BLaER1 treated with 17β-estradiol and CSF1 and Interleukin-3, amounts not matched to agents 10 nM and 100 nM (cell line): ENCODE measurements at regions not wholly inside any gene's neighbourhood (a gene's known extent, or its start where the extent isn't known, plus 50 kb on each side); places are given as distances from the start of the nearest gene placed in this dataset.
"Not testable (repeated sequence)": the region's sequence is repeated elsewhere in the genome, so short reads cannot be mapped to it uniquely, and the experiment has no call there.

Experiments
- H3K27ac ChIP-seq, 11 experiments: shearing (Covaris generic); formaldehyde crosslinking; 2 replicates each; pipeline ENCODE4 v1.8.1; 2022
- H3K27me3 ChIP-seq, 11 experiments: shearing (Covaris generic); formaldehyde crosslinking; 2 replicates each; pipeline ENCODE4 v1.8.1; 2022
- H3K36me3 ChIP-seq, 11 experiments: shearing (Covaris generic); formaldehyde crosslinking; 2 replicates each; pipeline ENCODE4 v1.8.1; 2022
- H3K4me1 ChIP-seq, 10 experiments: shearing (Covaris generic); formaldehyde crosslinking; 2 replicates each; pipeline ENCODE4 v1.8.1; 2022
- H3K4me2 ChIP-seq, 11 experiments: shearing (Covaris generic); formaldehyde crosslinking; 2 replicates each; pipeline ENCODE4 v1.8.1; 2022
- H3K4me3 ChIP-seq, 10 experiments: shearing (Covaris generic); formaldehyde crosslinking; 2 replicates each; pipeline ENCODE4 v1.8.1; 2022
- H3K9ac ChIP-seq, 11 experiments: shearing (Covaris generic); formaldehyde crosslinking; 2 replicates each; pipeline ENCODE4 v1.8.1; 2022
- H3K9me3 ChIP-seq, 11 experiments: shearing (Covaris generic); formaldehyde crosslinking; replicated peaks in 1 of 11; 2 replicates each; pipeline ENCODE4 v1.8.1; 2022
- H4K20me1 ChIP-seq, 11 experiments: shearing (Covaris generic); formaldehyde crosslinking; 2 replicates each; pipeline ENCODE4 v1.8.1; 2022
- Cebpa-rat ChIP-seq, 11 experiments: shearing (Covaris generic); IDR thresholded peaks; 2 replicates each; pipeline ENCODE4 v1.8.1; 2022

DNA sequence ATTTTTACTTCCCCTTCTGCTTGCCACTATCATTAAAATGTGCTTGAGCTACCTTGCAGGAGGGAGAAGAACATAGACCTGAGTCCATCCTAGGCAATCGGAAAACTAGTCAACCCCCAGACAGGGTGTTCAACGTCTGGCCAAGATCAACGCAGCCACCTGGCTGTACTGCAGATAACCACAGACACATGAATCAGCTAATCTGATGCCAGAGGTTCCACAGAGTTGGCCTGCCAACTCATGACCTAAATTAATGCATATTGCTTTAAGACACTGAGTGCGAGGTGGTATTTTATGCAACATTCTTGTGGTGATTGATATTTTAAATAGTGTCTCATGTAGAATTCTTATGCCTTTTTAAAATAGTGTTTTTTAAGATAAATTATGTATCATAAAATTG, 1283.8 kb upstream of the PABPC4L start:
- no peak overlapping the region for H3K4me2 ChIP-seq

GRCh38 chr4:135476272-135476671, 1274.7 kb upstream of the PABPC4L start:
- Histone ChIP-seq H3K9ac (no peak overlapping the region), H3K4me2 (no peak overlapping the region), H3K27me3 (no peaks in the 10 kb centered on the region), H3K4me1 (peaks cover 0 to 15% (median 13%) of the 10 kb centered on the region in 10 experiments; a peak in 18 of 20 replicates), H3K36me3 (no peaks in the 10 kb centered on the region), H3K27ac (no peak overlapping the region), H3K4me3 (no peak overlapping the region), H3K9me3 (no peaks in the 10 kb centered on the region), H4K20me1 (no peaks in the 10 kb centered on the region)
- TF ChIP-seq Cebpa-rat (IDR thresholded peaks at IDR 0.05), result no peak

More for the DNA sequence above, 1283.8 kb upstream of the PABPC4L start:
- no peaks in the 10 kb centered on the region for H3K27me3 ChIP-seq
- H4K20me1 ChIP-seq, result no peaks in the 10 kb centered on the region
- H3K9ac ChIP-seq, result no peak overlapping the region
- no peaks in the 10 kb centered on the region for H3K36me3 ChIP-seq
- TF ChIP-seq Cebpa-rat (IDR thresholded peaks at IDR 0.05), result no peak
- H3K9me3 ChIP-seq, result no peaks in the 10 kb centered on the region
- no peak overlapping the region for H3K4me3 ChIP-seq
- H3K4me1 ChIP-seq, result 0 out of 20 replicates have a peak, but pooled peaks cover 0 to 5% (median 0%) of the 10 kb centered on the region in 10 experiments
- H3K27ac ChIP-seq, result no peak overlapping the region

DNA sequence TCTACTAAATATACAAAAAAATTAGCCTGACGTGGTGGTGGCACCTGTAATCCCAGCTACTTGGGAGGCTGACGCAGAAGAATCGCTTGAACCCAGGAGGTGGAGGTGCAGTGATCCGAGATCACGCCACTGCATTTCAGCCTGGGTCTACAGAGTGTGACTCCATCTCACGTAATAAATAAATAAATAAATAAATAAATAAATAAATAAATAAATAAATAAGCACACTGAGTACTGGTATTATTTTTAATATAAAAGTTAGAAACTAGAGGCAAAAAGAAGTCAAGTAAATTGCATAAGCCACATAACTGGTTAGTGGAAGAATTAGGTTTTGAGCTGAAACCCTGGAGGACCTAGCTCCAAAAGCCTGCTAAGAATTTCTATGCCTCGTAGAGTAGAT, 1262.7 kb upstream of the PABPC4L start:
- no peak overlapping the region for H3K9ac ChIP-seq
- no peak overlapping the region for H3K27ac ChIP-seq
- no peak overlapping the region for H3K4me2 ChIP-seq
- H3K4me3 ChIP-seq, result no peak overlapping the region
- H3K4me1 ChIP-seq, result peaks cover 0 to 24% (median 0%) of the 10 kb centered on the region in 10 experiments; a peak in 5 of 20 replicates
- H4K20me1 ChIP-seq, result no peaks in the 10 kb centered on the region
- TF ChIP-seq Cebpa-rat (IDR thresholded peaks at IDR 0.05), result no peak
- no peaks in the 10 kb centered on the region for H3K27me3 ChIP-seq
- H3K36me3 ChIP-seq, result no peaks in the 10 kb centered on the region
- H3K9me3 ChIP-seq, result no peaks in the 10 kb centered on the region

- not testable (repeated sequence) for H3K9ac ChIP-seq, H3K4me2 ChIP-seq
Measured at GRCh38 chr4:135447598-135447997, 1246.0 kb upstream of the PABPC4L start.

DNA sequence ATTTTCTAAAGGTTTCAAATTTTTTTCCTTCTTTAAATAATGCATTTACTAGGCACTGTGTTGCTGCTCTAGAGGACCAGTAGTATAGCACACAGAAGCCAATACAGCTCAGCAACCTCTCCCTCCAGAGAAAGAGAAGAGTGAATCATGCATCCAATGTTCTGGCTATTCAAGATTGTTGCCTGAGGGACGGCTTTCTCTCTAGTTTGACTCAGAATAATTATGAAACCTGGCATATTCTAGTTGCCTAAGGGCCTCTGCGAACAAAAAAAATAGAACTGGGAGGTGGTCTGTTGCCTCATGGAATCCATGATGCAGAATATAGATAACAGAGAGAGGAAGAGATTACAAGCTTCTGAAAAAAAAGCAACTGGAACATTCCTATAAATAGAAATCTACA, 1233.3 kb upstream of the PABPC4L start:
- Histone ChIP-seq H3K9me3 (peaks cover 0 to 9% (median 7%) of the 10 kb centered on the region in 11 experiments; a peak in 8 of 22 replicates), H3K27me3 (no peaks in the 10 kb centered on the region), H3K36me3 (no peaks in the 10 kb centered on the region), H3K4me1 (no peaks in the 10 kb centered on the region), H3K27ac (no peak overlapping the region), H3K4me2 (no peak overlapping the region), H3K4me3 (no peak overlapping the region), H4K20me1 (no peaks in the 10 kb centered on the region), H3K9ac (no peak overlapping the region)
- no peak for TF ChIP-seq Cebpa-rat (IDR thresholded peaks at IDR 0.05)

More at GRCh38 chr4:135447598-135447997, 1246.0 kb upstream of the PABPC4L start:
- H3K9me3 ChIP-seq, H3K27ac ChIP-seq, H3K4me3 ChIP-seq, H3K36me3 ChIP-seq, H4K20me1 ChIP-seq, H3K27me3 ChIP-seq, H3K4me1 ChIP-seq: not testable (repeated sequence)

- H3K27ac ChIP-seq, result no peak overlapping the region
- no peaks in the 10 kb centered on the region for H4K20me1 ChIP-seq
- TF ChIP-seq Cebpa-rat (IDR thresholded peaks at IDR 0.05), result no peak
- H3K4me2 ChIP-seq, result no peak overlapping the region
- H3K4me1 ChIP-seq, result no peaks in the 10 kb centered on the region
- no peaks in the 10 kb centered on the region for H3K9me3 ChIP-seq
- H3K36me3 ChIP-seq, result no peaks in the 10 kb centered on the region
- H3K4me3 ChIP-seq, result no peak overlapping the region
- no peaks in the 10 kb centered on the region for H3K27me3 ChIP-seq
- H3K9ac ChIP-seq, result no peak overlapping the region
Measured at GRCh38 chr4:135429528-135429927, 1227.9 kb upstream of the PABPC4L start.

DNA sequence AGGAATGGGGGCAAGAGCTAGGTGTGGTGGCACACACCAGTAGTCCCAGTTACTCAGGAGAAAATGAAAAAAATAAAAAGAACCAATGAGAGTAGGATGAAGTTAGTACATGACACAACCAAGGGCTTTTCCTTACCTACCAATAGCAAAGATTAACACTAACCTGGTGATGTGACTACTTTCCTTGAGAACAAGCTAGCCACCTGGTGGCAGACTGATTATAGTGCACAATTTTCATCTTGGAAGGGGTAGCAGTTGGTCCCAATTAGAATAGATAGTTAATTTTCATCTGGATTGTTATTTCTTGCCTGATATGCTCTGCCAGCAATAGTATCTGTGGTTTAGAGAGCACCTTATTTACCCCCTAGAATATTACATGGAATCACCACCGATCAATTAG, 1216.8 kb upstream of the PABPC4L start:
- no peak overlapping the region for H3K4me3 ChIP-seq
- H3K36me3 ChIP-seq, result no peaks in the 10 kb centered on the region
- no peaks in the 10 kb centered on the region for H3K4me1 ChIP-seq
- no peak overlapping the region for H3K27ac ChIP-seq
- H3K9ac ChIP-seq, result no peak overlapping the region
- H3K27me3 ChIP-seq, result no peaks in the 10 kb centered on the region
- no peaks in the 10 kb centered on the region for H4K20me1 ChIP-seq
- peaks cover 0 to 3% (median 0%) of the 10 kb centered on the region in 11 experiments; a peak in 1 of 22 replicates for H3K9me3 ChIP-seq
- TF ChIP-seq Cebpa-rat (IDR thresholded peaks at IDR 0.05), result no peak
- no peak overlapping the region for H3K4me2 ChIP-seq

- no peak overlapping the region for H3K9ac ChIP-seq
- H3K36me3 ChIP-seq, result no peaks in the 10 kb centered on the region
- TF ChIP-seq Cebpa-rat (IDR thresholded peaks at IDR 0.05), result no peak
- H3K4me2 ChIP-seq, result 0 out of 22 replicates have a peak overlapping the region, but pooled peaks of 1 of the 11 experiments have one; percentile 8
- H3K27me3 ChIP-seq, result no peaks in the 10 kb centered on the region
- H3K27ac ChIP-seq, result no peak overlapping the region
- peaks cover 0 to 7% (median 0%) of the 10 kb centered on the region in 10 experiments; a peak in 2 of 20 replicates for H3K4me1 ChIP-seq
- peaks cover 0 to 14% (median 7%) of the 10 kb centered on the region in 11 experiments; a peak in 10 of 22 replicates for H3K9me3 ChIP-seq
- no peaks in the 10 kb centered on the region for H4K20me1 ChIP-seq
- no peak overlapping the region for H3K4me3 ChIP-seq
Measured at GRCh38 chr4:135412213-135412612, 1210.6 kb upstream of the PABPC4L start.

DNA sequence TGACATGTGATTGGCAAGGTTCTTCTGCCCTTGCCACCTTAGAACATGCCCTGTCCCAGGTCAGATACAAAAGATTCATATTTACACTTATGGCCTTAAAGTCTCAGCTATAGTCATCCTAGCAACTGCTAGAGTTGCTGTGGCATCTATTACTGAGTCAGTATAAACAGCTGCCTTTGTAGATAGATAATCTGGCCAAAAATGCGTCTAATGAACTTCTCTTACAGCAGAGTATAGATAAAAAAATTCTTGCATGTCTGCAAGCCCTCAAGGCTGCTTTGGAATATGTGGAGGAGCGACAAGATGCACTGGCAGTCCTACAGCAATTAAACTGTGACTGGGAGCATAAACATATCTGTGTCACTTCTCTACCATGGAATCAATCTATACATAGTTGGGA, 1209.7 kb upstream of the PABPC4L start:
- no peak overlapping the region for H3K9ac ChIP-seq
- TF ChIP-seq Cebpa-rat (IDR thresholded peaks at IDR 0.05), result no peak
- H3K4me2 ChIP-seq, result no peak overlapping the region
- H3K27ac ChIP-seq, result no peak overlapping the region
- H3K9me3 ChIP-seq, result peaks cover 6 to 21% (median 13%) of the 10 kb centered on the region in 11 experiments; a peak in 21 of 22 replicates
- no peaks in the 10 kb centered on the region for H3K27me3 ChIP-seq
- H3K4me1 ChIP-seq, result peaks cover 0 to 7% (median 0%) of the 10 kb centered on the region in 10 experiments; a peak in 2 of 20 replicates
- no peak overlapping the region for H3K4me3 ChIP-seq
- no peaks in the 10 kb centered on the region for H4K20me1 ChIP-seq
- H3K36me3 ChIP-seq, result no peaks in the 10 kb centered on the region

- not testable (repeated sequence) for H3K9ac ChIP-seq, H3K36me3 ChIP-seq, H3K27me3 ChIP-seq, H4K20me1 ChIP-seq, H3K27ac ChIP-seq, H3K4me1 ChIP-seq, H3K4me2 ChIP-seq, H3K4me3 ChIP-seq
- H3K9me3 ChIP-seq, result peaks cover 21 to 35% (median 29%) of the 10 kb centered on the region in 11 experiments; a peak in 21 of 22 replicates
Measured at GRCh38 chr4:135409261-135409660, 1207.7 kb upstream of the PABPC4L start.
